Epithelial cell of esophagus (primary cell): ENCODE measurements at regions not wholly inside any gene's neighbourhood (a gene's known extent, or its start where the extent isn't known, plus 50 kb on each side); places are given as distances from the start of the nearest gene placed in this dataset.

ENCODE experiments used
- DNase-seq: peaks from one replicate; pipeline ENCODE4 v3.0.0; 2010; ENCODE audit warnings: low read depth
- H3K4me3 ChIP-seq: 2 replicates; pipeline ENCODE4 v1.5.1; 2011; ENCODE audit warnings: mild to moderate bottlenecking, low read length, control low read depth
- TF ChIP-seq, protein P1 (sequence below): IDR thresholded peaks from 2 replicates; pipeline ENCODE4 v1.5.1; 2011; ENCODE audit warnings: low read depth, mild to moderate bottlenecking, low read length, control low read depth, inconsistent platforms; ENCODE audit not compliant: insufficient read depth; ENCODE audit errors: missing control alignments

DNA sequence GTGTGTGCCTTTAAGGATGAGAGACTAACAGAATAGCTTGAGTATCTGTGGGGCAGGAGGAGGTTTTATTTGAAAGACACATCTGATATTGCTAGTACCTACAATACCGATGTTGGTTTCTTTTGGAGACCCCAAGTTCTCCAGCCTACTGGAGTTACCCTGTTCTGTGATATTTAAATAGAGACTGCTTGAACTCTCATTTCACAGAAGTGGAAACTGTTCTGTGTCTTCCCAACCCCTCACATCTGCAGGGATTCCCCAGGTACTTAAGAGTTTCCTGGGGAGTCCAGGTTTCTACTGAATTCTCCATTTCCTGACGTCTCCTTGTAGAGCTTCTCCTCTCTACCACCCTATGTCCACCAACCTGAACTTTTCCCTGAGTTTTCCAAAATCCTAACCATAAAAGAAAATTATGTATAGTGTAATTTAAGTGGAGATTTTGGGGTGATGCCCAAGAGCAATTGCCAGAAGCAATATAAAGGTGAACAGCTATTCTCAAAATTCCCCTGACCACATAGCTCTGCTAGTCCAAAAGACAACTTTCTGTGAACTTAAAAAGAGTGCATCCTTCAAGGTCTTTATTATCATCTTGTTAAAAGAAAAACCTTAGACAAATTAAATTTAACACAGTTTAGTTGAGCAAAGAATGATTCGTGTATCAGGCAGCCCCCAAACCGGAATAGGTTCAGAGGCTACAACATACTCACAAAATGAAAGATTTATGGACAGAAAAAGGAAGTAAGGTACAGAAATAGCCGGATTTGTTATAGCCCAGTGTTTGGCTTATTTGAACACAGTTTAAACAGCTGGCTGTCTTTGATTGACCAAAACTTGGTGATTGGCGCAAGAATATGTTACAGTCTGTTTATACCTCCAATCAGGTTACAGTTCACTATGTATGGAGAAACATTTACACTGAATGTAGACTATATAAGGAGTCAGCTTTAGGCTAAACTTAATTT is 373.4 kb downstream of the NUAK1 start:
- DNase-seq: no peak
- TF ChIP-seq, protein P1, sequence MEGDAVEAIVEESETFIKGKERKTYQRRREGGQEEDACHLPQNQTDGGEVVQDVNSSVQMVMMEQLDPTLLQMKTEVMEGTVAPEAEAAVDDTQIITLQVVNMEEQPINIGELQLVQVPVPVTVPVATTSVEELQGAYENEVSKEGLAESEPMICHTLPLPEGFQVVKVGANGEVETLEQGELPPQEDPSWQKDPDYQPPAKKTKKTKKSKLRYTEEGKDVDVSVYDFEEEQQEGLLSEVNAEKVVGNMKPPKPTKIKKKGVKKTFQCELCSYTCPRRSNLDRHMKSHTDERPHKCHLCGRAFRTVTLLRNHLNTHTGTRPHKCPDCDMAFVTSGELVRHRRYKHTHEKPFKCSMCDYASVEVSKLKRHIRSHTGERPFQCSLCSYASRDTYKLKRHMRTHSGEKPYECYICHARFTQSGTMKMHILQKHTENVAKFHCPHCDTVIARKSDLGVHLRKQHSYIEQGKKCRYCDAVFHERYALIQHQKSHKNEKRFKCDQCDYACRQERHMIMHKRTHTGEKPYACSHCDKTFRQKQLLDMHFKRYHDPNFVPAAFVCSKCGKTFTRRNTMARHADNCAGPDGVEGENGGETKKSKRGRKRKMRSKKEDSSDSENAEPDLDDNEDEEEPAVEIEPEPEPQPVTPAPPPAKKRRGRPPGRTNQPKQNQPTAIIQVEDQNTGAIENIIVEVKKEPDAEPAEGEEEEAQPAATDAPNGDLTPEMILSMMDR: no peak
- H3K4me3 ChIP-seq: no peak overlapping the region

- DNase-seq: no peak
- TF ChIP-seq, protein P1: no peak
- H3K4me3 ChIP-seq: no peak overlapping the region
These were observed 372.7 kb downstream of the NUAK1 start for GRCh38 chr12:105766029-105766428.

DNA sequence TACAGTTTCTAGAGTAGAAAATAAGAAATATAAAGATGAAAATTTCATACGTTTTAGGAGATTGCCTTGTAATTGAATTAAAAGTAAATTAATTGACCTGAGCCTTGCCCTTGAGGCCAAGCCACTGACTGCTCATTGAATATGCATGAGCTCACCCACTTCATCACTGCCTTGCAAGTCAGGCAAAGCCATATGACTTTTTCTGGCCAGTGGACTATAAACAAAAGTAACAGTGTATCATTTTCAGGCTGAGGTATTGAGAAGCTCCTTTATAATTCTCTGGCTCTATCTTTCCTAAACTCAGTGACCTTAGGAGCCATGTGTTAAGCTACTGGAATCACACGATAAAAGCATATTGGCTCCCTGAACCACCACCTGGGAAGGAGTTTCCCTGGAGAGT is 369.3 kb downstream of the NUAK1 start:
- TF ChIP-seq, protein P1: no peak
- H3K4me3 ChIP-seq: no peak overlapping the region
- no peak for DNase-seq

- DNase-seq: no peak
- no peak overlapping the region for H3K4me3 ChIP-seq
- TF ChIP-seq, protein P1: no peak
These were observed 365.3 kb downstream of the NUAK1 start for GRCh38 chr12:105773471-105773870.

DNA sequence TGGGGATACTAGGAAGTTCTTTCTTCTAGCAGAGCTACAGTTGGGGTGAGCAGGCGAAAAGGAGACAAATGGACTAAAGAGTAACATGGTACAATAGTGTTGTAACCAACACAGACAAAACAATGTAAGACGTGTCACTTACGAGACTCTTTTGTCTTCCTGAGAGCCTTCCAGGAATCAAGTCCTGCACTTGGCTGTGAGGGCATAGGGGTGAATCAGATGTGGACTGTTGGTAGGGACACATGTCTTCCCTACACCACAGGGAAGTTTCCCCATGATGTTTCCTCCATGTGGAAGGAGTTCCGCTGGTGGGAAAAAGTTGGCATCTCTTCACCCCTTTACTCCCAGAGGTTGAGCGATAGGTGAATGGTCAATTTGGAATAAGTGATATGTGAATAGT is 364.7 kb downstream of the NUAK1 start:
- DNase-seq: no peak
- H3K4me3 ChIP-seq: no peak overlapping the region
- TF ChIP-seq, protein P1: no peak

GRCh38 chr12:105775343-105775742 is 363.4 kb downstream of the NUAK1 start:
- H3K4me3 ChIP-seq: no peak overlapping the region
- peak; percentile 38 for DNase-seq
- TF ChIP-seq, protein P1: peak; percentile 20
